GM10266 (cell line): ENCODE measurements at regions not wholly inside any gene's neighbourhood (a gene's known extent, or its start where the extent isn't known, plus 50 kb on each side); places are given as distances from the start of the nearest gene placed in this dataset.

ENCODE experiments used
- DNase-seq: peaks from one replicate; pipeline ENCODE4 v3.0.0; 2012; ENCODE audit errors: extremely low spot score
- CTCF ChIP-seq: IDR thresholded peaks from 2 replicates; pipeline ENCODE4 v1.5.1; 2012; ENCODE audit warnings: mild to moderate bottlenecking, low read depth; ENCODE audit not compliant: control insufficient read depth, insufficient read depth; ENCODE audit errors: missing control alignments

GRCh38 chr14:53350866-53351265 lies 197.7 kb upstream of the DDHD1 start:
- no peak for DNase-seq
- no peak for TF ChIP-seq CTCF

- no peak for TF ChIP-seq CTCF
- no peak for DNase-seq
These were observed 197.3 kb upstream of the DDHD1 start for GRCh38 chr14:53350429-53350828.

DNA sequence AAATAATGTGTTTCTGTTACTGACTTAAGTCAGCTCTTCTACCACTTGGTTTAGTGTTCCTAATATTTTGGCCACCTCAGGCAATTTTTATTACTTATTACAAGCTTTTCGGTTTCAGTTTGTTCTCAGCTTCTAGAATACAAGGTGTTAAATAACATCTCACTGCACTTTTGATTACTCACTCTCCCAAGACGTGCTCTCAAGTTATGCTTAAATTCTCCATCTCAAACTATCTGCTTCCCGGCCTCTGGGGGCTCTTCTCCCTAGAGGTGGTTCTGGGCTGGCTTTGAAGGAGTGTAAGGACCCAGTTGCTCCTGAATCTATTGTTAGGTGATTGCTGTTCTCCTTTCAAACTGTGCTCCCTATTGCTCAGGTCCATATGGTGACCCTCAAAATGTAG lies 193.9 kb upstream of the DDHD1 start:
- no peak for TF ChIP-seq CTCF
- DNase-seq, result no peak

- TF ChIP-seq CTCF, result no peak
- DNase-seq, result no peak
These were observed 188.2 kb upstream of the DDHD1 start for GRCh38 chr14:53341324-53341723.

- DNase-seq, result no peak
- no peak for TF ChIP-seq CTCF
These were observed 185.1 kb upstream of the DDHD1 start for GRCh38 chr14:53338192-53338591.

GRCh38 chr14:53336729-53337128 lies 183.6 kb upstream of the DDHD1 start:
- no peak for TF ChIP-seq CTCF
- no peak for DNase-seq

DNA sequence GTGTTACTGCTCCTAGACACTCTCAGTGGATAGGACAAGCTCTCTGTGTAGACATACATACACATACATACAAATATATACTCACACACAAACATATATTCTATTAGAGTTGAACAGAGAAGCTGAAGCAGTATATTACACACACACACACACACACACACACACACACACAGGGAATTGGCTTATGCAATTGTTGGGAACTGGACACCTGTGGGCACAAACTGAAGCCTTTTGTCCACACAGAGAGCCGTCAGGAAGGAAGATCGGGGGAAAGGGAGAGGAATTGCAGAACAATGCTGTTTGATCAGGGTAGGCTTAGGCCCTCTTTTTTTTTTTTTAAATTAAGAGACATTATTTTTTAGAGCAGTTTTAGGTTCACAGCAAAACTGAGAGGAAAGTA lies 180.7 kb upstream of the DDHD1 start:
- DNase-seq, result no peak
- no peak for TF ChIP-seq CTCF
